HG02610 (cell line): ENCODE measurements at regions not wholly inside any gene's neighbourhood (a gene's known extent, or its start where the extent isn't known, plus 50 kb on each side); places are given as distances from the start of the nearest gene placed in this dataset.

Source experiments
- ATAC-seq: cut with Tn5 transposase; IDR thresholded peaks from one replicate; pipeline ENCODE4 v1.9.1; 2021; ENCODE audit warnings: mild to moderate bottlenecking, moderate library complexity; ENCODE audit not compliant: unreplicated experiment

- ATAC-seq, result no peak
These were observed 292.7 kb downstream of the GPAT3 start for GRCh38 chr4:83828601-83829000.

GRCh38 chr4:83821493-83821892 is 285.6 kb downstream of the GPAT3 start:
- ATAC-seq, result no peak

DNA sequence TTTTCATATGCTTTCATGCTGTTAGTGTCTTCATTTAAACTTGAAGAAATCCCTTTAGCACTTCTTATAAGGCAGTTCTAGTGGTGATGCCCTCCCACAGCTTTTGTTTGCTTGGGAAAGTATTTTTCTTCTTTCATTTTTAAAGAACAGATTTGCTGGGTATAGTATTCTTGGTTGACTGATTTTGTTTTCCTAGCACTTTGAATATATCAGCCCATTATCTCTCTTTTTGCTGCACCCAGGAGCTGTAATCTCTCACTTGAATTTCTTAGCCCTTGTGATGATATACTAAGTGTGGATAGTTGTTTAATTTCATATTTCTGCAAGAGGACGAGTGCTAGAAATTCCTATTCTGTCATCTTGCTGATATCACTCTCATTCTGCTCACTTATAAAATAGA is 283.7 kb downstream of the GPAT3 start:
- no peak for ATAC-seq

DNA sequence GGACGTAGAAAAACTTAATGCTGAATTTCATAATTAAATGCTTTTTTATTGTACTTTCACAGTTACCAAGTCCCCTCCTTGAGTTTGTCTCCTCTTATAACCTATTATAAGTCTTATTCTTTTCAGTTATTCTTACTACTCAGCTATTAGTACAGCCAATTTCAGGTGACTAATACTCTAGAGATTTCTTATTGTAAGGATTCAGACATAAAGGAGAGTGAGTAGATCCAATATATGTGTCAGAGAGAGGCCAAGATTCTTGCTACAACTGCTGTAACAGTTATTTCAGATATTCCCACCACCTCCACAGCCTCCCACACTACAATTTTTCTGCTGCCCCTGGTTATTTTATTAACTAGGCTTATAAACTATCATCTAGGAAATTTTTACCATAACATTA is 274.5 kb downstream of the GPAT3 start:
- no peak for ATAC-seq

DNA sequence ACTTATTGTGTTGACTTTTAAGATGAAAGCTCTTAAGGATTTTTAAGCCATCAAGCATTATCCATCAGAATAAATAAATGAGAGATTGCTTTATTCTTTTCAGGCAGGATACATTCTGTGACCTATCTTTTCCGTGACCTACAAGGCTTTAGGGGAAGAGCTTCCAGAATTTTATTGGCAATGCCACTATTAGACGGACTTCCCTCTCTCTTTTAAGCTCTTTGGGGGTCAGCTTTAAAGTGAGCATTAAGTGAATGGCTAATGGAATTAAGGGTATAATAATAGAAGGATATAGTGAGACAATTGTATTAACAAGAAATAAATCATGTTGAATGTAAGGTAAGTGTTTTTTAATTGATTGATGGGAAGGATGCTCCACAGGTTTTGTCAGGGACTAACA is 273.7 kb downstream of the GPAT3 start:
- no peak for ATAC-seq

DNA sequence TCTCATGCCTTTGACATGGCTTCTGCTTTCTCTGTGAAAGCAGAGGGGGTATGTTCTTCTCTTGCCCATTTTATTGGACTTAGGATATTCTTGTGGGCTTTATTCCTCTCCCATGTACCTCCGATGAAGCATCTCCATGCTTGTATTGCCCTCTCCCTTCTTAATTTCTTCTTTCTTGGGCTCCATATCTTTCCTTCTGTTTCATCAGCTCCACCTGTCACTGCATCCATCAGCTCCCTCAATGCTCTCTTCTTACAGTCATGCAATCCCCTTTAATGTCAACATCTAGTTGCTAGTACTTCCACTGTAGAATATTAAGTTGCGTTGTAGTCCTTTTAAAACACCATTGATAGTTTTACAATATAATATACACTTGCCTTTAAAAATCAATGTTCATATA is 257.6 kb downstream of the GPAT3 start:
- ATAC-seq, result no peak

- no peak for ATAC-seq
These were observed 250.0 kb downstream of the GPAT3 start for GRCh38 chr4:83785891-83786290.

DNA sequence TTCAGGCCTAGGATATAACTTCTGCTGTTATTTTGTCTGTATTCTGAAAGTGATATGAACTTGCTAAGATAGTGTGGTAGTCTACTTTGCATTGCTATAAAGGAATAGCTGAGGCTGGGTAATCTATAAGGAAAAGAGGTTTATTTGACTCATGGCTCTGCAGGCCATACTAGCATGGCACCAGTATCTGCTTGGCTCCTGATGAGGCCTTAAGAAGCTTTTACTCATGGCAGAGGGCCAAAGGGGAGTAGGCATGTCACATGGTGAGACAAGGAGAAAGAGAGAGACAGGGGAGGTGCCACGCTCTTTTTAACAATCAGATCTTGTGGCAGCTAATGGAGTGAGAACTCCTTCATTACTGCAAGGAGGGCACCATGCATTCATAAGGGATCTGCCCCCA is 247.3 kb downstream of the GPAT3 start:
- no peak for ATAC-seq

GRCh38 chr4:83782591-83782990 is 246.7 kb downstream of the GPAT3 start:
- no peak for ATAC-seq

- ATAC-seq, result no peak
These were observed 245.5 kb downstream of the GPAT3 start for GRCh38 chr4:83781434-83781833.

GRCh38 chr4:83780053-83780733 is 244.3 kb downstream of the GPAT3 start:
- ATAC-seq, result no peak

- no peak for ATAC-seq
These were observed 243.5 kb downstream of the GPAT3 start for GRCh38 chr4:83779103-83780052.

- no peak for ATAC-seq
These were observed 236.8 kb downstream of the GPAT3 start for GRCh38 chr4:83772685-83773084.

GRCh38 chr4:83771113-83771705 is 235.3 kb downstream of the GPAT3 start:
- no peak for ATAC-seq

DNA sequence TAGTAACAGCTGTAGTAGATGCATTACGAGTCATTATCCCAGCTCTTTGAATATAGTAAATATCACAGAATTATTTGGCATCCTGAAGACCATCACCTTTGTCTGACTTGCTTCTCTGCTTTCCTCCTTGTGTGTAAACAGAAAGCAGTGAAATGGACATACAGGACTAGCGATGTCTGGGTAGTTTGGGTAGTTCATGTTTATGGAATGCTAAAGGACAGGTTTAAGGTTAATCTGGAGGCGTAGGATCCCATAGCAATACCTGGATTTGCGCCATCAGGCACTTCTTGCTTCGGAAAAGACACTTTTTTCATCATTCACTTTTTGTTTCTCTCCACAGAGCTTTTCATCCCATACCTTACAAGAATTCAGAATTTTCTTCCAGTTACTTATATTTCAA is 232.2 kb downstream of the GPAT3 start:
- no peak for ATAC-seq

GRCh38 chr4:83767067-83767466 is 231.2 kb downstream of the GPAT3 start:
- ATAC-seq, result no peak

DNA sequence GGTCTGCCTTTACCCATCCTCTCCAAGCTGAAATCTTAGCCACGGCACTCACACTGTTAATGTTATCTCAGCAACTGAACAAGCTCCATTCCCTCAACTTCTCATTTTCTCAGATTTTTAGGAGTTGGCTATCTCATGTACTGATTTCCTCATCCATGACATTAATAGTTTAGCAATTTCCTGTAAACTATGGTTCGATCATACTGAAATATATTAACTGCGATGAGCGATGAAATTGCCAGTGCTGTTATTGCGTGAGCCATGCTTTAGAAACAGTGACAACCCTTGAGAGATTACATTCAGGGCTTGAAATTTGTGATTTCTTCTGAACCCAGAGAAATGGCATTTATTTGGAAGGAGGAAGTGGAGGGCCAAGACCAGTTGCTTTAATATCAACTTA is 223.7 kb downstream of the GPAT3 start:
- ATAC-seq, result no peak

DNA sequence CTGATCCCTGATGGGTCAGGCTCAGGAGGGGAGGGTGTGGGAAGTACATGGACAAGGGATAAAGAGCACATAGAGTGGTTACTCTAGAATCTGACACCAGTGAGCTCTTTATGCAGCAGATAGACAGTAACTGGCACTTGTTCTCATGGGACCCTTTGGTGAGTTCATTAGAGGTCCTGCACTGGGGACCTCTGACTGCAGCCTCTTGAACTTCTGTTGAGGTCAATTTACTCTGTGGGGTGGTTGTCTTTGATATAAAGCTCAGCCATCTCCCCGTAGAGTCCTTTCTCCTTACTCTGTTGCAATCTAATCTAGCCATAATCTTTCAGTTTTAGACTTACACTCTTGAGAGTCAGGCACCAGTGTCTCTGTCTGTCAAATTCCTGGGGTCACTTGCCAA is 222.4 kb downstream of the GPAT3 start:
- no peak for ATAC-seq

DNA sequence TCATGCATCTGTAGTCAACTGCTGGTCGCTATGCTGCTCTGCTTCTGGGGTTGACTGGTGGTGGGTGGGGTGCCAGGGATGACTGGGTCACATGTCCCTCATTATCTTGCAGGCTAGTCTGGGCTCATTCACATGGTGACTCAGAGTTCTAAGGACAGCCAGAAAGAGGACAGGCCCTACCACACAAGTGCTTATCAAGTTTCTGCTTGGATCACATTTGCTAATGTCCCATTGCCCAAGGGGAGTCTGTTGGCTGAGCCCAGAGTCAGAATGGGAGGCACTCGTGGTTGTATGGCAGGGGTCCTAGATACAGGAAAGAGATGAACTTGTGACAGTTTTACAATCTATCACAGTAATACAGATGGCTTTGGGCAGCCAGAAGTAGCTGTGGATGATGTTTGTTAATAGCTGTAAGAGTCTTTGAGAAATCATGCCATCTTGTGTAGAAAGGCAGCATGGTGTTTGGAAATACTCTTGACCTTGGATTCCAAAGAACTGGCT is 221.3 kb downstream of the GPAT3 start:
- ATAC-seq, result no peak

- no peak for ATAC-seq
These were observed 217.4 kb downstream of the GPAT3 start for GRCh38 chr4:83753260-83753659.

DNA sequence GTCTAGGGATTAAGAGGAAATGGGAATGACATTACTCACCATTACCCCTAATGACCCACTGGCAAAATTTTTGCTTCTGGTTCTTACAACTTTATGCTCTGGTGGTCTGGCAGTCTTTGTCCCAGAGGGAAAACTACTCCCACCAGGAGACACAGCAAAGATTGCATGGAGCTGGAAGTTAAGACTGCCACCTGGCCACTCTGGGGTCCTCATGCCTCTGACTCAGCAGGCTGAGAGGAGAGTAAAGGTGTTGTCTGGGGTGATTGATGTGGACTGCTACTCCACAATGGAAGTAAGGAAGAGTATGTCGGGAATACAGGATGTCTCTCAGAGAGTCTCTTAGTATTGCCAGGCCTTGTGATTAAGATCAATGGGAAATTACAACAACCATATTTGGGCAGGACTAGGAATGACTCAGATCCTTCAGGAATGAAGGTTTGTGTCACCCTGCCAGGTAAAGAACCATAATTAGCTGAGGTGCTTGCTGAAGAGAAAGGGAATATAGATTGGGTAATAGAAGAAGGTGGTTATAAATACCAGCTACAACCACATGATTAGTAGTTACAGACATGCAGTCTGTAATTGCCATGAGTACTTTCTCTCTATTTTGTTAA is 215.5 kb downstream of the GPAT3 start:
- no peak for ATAC-seq
